ENCODE measurements at regions not wholly inside any gene's neighbourhood (a gene's known extent, or its start where the extent isn't known, plus 50 kb on each side); places are given as distances from the start of the nearest gene placed in this dataset.

DNA sequence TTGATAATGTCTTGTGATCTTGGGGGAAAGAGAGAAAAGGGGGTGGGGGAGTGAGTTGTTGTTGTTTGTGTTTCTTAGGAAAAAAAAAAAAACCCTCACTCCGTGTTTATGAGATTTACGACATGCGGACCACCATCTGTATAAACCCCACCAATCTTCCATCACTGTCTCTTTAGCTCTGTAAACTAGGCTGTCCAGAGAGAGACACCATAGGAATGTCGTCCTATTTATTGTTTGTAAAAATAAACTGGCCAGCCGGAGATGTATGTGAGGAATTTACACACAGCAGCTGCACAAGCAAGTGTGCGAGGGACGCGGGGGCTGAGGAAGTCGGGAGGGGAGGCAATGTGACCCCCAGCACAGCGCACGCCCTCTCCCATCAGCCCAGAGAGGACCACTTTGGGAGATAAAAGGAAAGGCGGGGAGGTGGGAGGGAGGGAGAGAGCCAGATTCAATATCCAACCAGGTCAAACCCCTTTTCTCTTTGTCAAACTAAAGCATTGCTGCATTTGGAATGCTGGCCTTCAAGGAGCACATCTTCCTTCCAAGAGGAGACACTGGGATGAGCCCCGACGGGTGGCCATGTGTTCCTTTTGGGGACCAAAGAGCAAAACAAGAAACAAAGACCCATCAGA lies 136.2 kb upstream of the SALL1 start:
- no peak for TF ChIP-seq TCF4 (CRISPR knock-in tag; IDR thresholded peaks at IDR 0.05; ENCODE audit: borderline replicate concordance)
- TF ChIP-seq, protein P1, sequence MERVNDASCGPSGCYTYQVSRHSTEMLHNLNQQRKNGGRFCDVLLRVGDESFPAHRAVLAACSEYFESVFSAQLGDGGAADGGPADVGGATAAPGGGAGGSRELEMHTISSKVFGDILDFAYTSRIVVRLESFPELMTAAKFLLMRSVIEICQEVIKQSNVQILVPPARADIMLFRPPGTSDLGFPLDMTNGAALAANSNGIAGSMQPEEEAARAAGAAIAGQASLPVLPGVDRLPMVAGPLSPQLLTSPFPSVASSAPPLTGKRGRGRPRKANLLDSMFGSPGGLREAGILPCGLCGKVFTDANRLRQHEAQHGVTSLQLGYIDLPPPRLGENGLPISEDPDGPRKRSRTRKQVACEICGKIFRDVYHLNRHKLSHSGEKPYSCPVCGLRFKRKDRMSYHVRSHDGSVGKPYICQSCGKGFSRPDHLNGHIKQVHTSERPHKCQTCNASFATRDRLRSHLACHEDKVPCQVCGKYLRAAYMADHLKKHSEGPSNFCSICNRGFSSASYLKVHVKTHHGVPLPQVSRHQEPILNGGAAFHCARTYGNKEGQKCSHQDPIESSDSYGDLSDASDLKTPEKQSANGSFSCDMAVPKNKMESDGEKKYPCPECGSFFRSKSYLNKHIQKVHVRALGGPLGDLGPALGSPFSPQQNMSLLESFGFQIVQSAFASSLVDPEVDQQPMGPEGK (CRISPR knock-in tag; IDR thresholded peaks at IDR 0.05; ENCODE audit: borderline replicate concordance): no peak
- TF ChIP-seq, protein P2, sequence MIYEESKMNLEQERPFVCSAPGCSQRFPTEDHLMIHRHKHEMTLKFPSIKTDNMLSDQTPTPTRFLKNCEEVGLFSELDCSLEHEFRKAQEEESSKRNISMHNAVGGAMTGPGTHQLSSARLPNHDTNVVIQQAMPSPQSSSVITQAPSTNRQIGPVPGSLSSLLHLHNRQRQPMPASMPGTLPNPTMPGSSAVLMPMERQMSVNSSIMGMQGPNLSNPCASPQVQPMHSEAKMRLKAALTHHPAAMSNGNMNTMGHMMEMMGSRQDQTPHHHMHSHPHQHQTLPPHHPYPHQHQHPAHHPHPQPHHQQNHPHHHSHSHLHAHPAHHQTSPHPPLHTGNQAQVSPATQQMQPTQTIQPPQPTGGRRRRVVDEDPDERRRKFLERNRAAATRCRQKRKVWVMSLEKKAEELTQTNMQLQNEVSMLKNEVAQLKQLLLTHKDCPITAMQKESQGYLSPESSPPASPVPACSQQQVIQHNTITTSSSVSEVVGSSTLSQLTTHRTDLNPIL (CRISPR knock-in tag; IDR thresholded peaks at IDR 0.05; ENCODE audit: low read depth): no peak
- no peak for TF ChIP-seq ZFP30 (CRISPR knock-in tag; IDR thresholded peaks at IDR 0.05)
- TF ChIP-seq, protein P3, sequence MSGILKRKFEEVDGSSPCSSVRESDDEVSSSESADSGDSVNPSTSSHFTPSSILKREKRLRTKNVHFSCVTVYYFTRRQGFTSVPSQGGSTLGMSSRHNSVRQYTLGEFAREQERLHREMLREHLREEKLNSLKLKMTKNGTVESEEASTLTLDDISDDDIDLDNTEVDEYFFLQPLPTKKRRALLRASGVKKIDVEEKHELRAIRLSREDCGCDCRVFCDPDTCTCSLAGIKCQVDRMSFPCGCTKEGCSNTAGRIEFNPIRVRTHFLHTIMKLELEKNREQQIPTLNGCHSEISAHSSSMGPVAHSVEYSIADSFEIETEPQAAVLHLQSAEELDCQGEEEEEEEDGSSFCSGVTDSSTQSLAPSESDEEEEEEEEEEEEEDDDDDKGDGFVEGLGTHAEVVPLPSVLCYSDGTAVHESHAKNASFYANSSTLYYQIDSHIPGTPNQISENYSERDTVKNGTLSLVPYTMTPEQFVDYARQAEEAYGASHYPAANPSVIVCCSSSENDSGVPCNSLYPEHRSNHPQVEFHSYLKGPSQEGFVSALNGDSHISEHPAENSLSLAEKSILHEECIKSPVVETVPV (CRISPR knock-in tag; IDR thresholded peaks at IDR 0.05): no peak
- TF ChIP-seq ZNF70 (CRISPR knock-in tag; IDR thresholded peaks at IDR 0.05): no peak
- no peak for TF ChIP-seq ESRRG (CRISPR knock-in tag; IDR thresholded peaks at IDR 0.05)
- TF ChIP-seq RARB (CRISPR knock-in tag; IDR thresholded peaks at IDR 0.05): no peak
- TF ChIP-seq ISL1 (CRISPR knock-in tag; IDR thresholded peaks at IDR 0.05): no peak
- no peak for TF ChIP-seq ZC3H10 (CRISPR knock-in tag; IDR thresholded peaks at IDR 0.05)
- TF ChIP-seq ZFP3 (CRISPR knock-in tag; IDR thresholded peaks at IDR 0.05): no peak
- no peak for TF ChIP-seq OSR1 (CRISPR knock-in tag; IDR thresholded peaks at IDR 0.05)
